ENCODE measurements at regions not wholly inside any gene's neighbourhood (a gene's known extent, or its start where the extent isn't known, plus 50 kb on each side); places are given as distances from the start of the nearest gene placed in this dataset.
"Not testable (repeated sequence)": the region's sequence is repeated elsewhere in the genome, so short reads cannot be mapped to it uniquely, and the experiment has no call there.

- no peak for DNase-seq
Measured at GRCh38 chr7:81470724-81471379, 299.0 kb downstream of the HGF start.

GRCh38 chr7:81469869-81470723, 299.8 kb downstream of the HGF start:
- DNase-seq: peak; percentile 39 to 78

- no peak for DNase-seq
Measured at GRCh38 chr7:81469153-81469868, 300.5 kb downstream of the HGF start.

- no peak for DNase-seq
Measured at GRCh38 chr7:81468526-81468925, 301.3 kb downstream of the HGF start.

- no peak for DNase-seq
Measured at GRCh38 chr7:81467964-81468363, 301.9 kb downstream of the HGF start.

GRCh38 chr7:81462672-81463071, 307.2 kb downstream of the HGF start:
- no peak for DNase-seq

- no peak for DNase-seq
Measured at GRCh38 chr7:81460250-81461045, 309.4 kb downstream of the HGF start.

- no peak for DNase-seq
Measured at GRCh38 chr7:81459485-81459884, 310.4 kb downstream of the HGF start.

GRCh38 chr7:81457852-81458522, 311.9 kb downstream of the HGF start:
- DNase-seq: peak; percentile 16 to 72

GRCh38 chr7:81453770-81454169, 316.1 kb downstream of the HGF start:
- not testable (repeated sequence) for DNase-seq

GRCh38 chr7:81449105-81449504, 320.7 kb downstream of the HGF start:
- DNase-seq: no peak

- peak; percentile 53 to 83 for DNase-seq
Measured at GRCh38 chr7:81447351-81447952, 322.4 kb downstream of the HGF start.

- DNase-seq: no peak
Measured at GRCh38 chr7:81446212-81446611, 323.6 kb downstream of the HGF start.

GRCh38 chr7:81445462-81445861, 324.4 kb downstream of the HGF start:
- no peak for DNase-seq

- DNase-seq: no peak
Measured at GRCh38 chr7:81441750-81442149, 328.1 kb downstream of the HGF start.

GRCh38 chr7:81439591-81439990, 330.3 kb downstream of the HGF start:
- no peak for DNase-seq

- DNase-seq: not testable (repeated sequence)
Measured at GRCh38 chr7:81437160-81437559, 332.7 kb downstream of the HGF start.

GRCh38 chr7:81433692-81434331, 336.0 kb downstream of the HGF start:
- DNase-seq: no peak

GRCh38 chr7:81433206-81433605, 336.6 kb downstream of the HGF start:
- no peak for DNase-seq

GRCh38 chr7:81430761-81431160, 339.1 kb downstream of the HGF start:
- DNase-seq: no peak

- DNase-seq: peak in 1 of 2 experiments; percentile 14
Measured at GRCh38 chr7:81430150-81430549, 339.7 kb downstream of the HGF start.
